ENCODE measurements at regions not wholly inside any gene's neighbourhood (a gene's known extent, or its start where the extent isn't known, plus 50 kb on each side); places are given as distances from the start of the nearest gene placed in this dataset.
"Not testable (repeated sequence)": the region's sequence is repeated elsewhere in the genome, so short reads cannot be mapped to it uniquely, and the experiment has no call there.

GRCh38 chr17:53464396-53464795, 358.3 kb upstream of the KIF2B start:
- not testable (repeated sequence) for TF ChIP-seq CTCF (IDR thresholded peaks at IDR 0.05; ENCODE audit: low read length); EZH2 (IDR thresholded peaks at IDR 0.05; ENCODE audit: borderline replicate concordance, low read length)

All from OCI-LY1 (cell line).